OCI-LY7 (cell line): ENCODE measurements at regions not wholly inside any gene's neighbourhood (a gene's known extent, or its start where the extent isn't known, plus 50 kb on each side); places are given as distances from the start of the nearest gene placed in this dataset.

Experiments
- BruUV-seq: library from RNA; stranded (reverse); fragments of 400-500 nt; replicated peaks from 2 replicates; lab custom pipeline; 2021; lab: Mats Ljungman, UMichigan
- CTCF ChIA-PET: fragments of 300-600 bp; sonication (Branson Sonifier 250); formaldehyde crosslinking; loops from one replicate; lab custom pipeline; 2022; ENCODE audit warnings: antibody characterized with exemption; ENCODE audit not compliant: unreplicated experiment; lab: Charles Lee
- POLR2A ChIA-PET: fragments of 300-600 bp; sonication (Branson Sonifier 250); formaldehyde crosslinking; loops from one replicate; lab custom pipeline; 2022; ENCODE audit warnings: antibody characterized with exemption; lab: Charles Lee
- DNase-seq: peaks from one replicate; pipeline ENCODE4 v3.0.0-alpha.2; 2015; ENCODE audit warnings: low spot score
- H2AFZ ChIP-seq: fragments of 200-600 bp; sonication (generic), shearing (Covaris generic); 2 replicates; pipeline ENCODE4 v1.6.1; 2014; ENCODE audit warnings: mild to moderate bottlenecking, antibody characterized with exemption, low read length, moderate library complexity
- H3K27ac ChIP-seq: fragments of 200-600 bp; sonication (generic); 2 replicates; pipeline ENCODE4 v1.5.1; 2014; ENCODE audit warnings: mixed run types, low read depth, mild to moderate bottlenecking, moderate library complexity, low read length, inconsistent platforms; ENCODE audit not compliant: poor library complexity, severe bottlenecking
- H3K36me3 ChIP-seq: fragments of 200-600 bp; sonication (generic); 2 replicates; pipeline ENCODE4 v1.6.1; 2014; ENCODE audit warnings: mild to moderate bottlenecking, antibody characterized with exemption, low read length, moderate library complexity, mixed read lengths; ENCODE audit not compliant: insufficient read depth
- H3K4me1 ChIP-seq: fragments of 200-600 bp; sonication (generic); 2 replicates; pipeline ENCODE4 v1.5.1; 2014; ENCODE audit warnings: mild to moderate bottlenecking, low read length; ENCODE audit not compliant: insufficient read depth, poor library complexity, severe bottlenecking
- H3K4me2 ChIP-seq: fragments of 200-600 bp; sonication (generic); 2 replicates; pipeline ENCODE4 v1.6.1; 2014; ENCODE audit warnings: mild to moderate bottlenecking, low read length
- H3K4me3 ChIP-seq: fragments of 200-600 bp; sonication (generic); 2 replicates; pipeline ENCODE4 v1.5.1; 2014; ENCODE audit warnings: mild to moderate bottlenecking, low read depth, low read length; ENCODE audit not compliant: poor library complexity, severe bottlenecking
- H3K79me2 ChIP-seq: fragments of 200-600 bp; sonication (generic); 2 replicates; pipeline ENCODE4 v1.6.1; 2016; ENCODE audit warnings: low read depth, mild to moderate bottlenecking, low read length, moderate library complexity, mixed read lengths; ENCODE audit not compliant: insufficient read depth
- H3K9me2 ChIP-seq: fragments of 200-600 bp; sonication (generic); 2 replicates; pipeline ENCODE4 v1.6.1; 2016; ENCODE audit warnings: mild to moderate bottlenecking, low read length, mixed read lengths; ENCODE audit not compliant: insufficient read depth
- H3K9me3 ChIP-seq: fragments of 200-600 bp; sonication (generic); 2 replicates; pipeline ENCODE4 v1.6.1; 2014; ENCODE audit warnings: mild to moderate bottlenecking, mixed run types, low read length, mixed read lengths
- H4K20me1 ChIP-seq: fragments of 200-600 bp; sonication (generic); 2 replicates; pipeline ENCODE4 v1.6.1; 2014; ENCODE audit warnings: mild to moderate bottlenecking, antibody characterized with exemption, low read length, moderate library complexity, mixed read lengths; ENCODE audit not compliant: insufficient read depth
- EZH2phosphoT487 ChIP-seq: fragments of 200-600 bp; sonication (generic); IDR thresholded peaks from 2 replicates; pipeline ENCODE4 v1.6.1; 2018; ENCODE audit warnings: low read depth, borderline replicate concordance, mild to moderate bottlenecking, mixed run types, antibody characterized with exemption, low read length, moderate library complexity, mixed read lengths
- intact Hi-C: fragments of 100-400 bp; cut with micrococcal nuclease; formaldehyde crosslinking; loops from one replicate; pipeline ENCODE4 v1.10.0; 2022; ENCODE audit not compliant: unreplicated experiment
- TF ChIP-seq, protein P1 (sequence below): fragments of 200-600 bp; sonication (generic); conservative IDR thresholded peaks from 2 replicates; pipeline ENCODE4 v1.5.1; 2014; ENCODE audit warnings: mild to moderate bottlenecking, antibody characterized with exemption, low read length, moderate library complexity, mixed read lengths

DNA sequence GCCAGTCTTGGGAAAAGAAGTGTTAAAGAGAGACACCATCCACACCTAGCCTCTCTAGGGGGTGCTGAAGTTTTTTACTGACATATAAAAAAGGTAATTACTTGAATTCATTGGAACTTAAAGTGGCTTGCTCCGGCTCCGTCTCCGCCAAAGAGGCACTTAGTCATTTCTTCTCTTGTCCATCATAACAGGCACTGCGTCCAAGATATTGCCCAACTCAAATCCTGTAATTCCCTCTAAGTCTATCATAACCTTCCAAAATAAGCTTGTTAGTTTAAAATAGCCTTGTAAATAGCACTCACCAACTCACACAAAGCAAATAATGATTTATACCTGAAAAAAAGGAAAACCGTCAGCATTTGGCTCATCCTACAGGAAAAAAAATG is 160.5 kb downstream of the ZBTB18 start:
- CTCF ChIA-PET = no interaction called here
- Histone ChIP-seq H3K9me2 (no peaks in the 10 kb centered on the region), H3K4me3 (no peak overlapping the region), H3K36me3 (no peaks in the 10 kb centered on the region), H3K79me2 (no peaks in the 10 kb centered on the region), H3K27ac (no peak overlapping the region), H3K9me3 (no peaks in the 10 kb centered on the region), H4K20me1 (no peaks in the 10 kb centered on the region), H3K4me1 (no peaks in the 10 kb centered on the region), H3K4me2 (no peak overlapping the region), H2AFZ (no peak overlapping the region)
- intact Hi-C loops = no loop called here
- POLR2A ChIA-PET = interaction anchor here (0.5 to 0.9 kb wide), 4 partner anchors 11 to 689 kb away, joined by 3 to 5 read pairs (median 3); no protein-coding TSS in a partner anchor
- no TSS peak for BruUV-seq
- TF ChIP-seq EZH2phosphoT487 = no peak
- TF ChIP-seq, protein P1, sequence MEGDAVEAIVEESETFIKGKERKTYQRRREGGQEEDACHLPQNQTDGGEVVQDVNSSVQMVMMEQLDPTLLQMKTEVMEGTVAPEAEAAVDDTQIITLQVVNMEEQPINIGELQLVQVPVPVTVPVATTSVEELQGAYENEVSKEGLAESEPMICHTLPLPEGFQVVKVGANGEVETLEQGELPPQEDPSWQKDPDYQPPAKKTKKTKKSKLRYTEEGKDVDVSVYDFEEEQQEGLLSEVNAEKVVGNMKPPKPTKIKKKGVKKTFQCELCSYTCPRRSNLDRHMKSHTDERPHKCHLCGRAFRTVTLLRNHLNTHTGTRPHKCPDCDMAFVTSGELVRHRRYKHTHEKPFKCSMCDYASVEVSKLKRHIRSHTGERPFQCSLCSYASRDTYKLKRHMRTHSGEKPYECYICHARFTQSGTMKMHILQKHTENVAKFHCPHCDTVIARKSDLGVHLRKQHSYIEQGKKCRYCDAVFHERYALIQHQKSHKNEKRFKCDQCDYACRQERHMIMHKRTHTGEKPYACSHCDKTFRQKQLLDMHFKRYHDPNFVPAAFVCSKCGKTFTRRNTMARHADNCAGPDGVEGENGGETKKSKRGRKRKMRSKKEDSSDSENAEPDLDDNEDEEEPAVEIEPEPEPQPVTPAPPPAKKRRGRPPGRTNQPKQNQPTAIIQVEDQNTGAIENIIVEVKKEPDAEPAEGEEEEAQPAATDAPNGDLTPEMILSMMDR = no peak
- no peak for DNase-seq

DNA sequence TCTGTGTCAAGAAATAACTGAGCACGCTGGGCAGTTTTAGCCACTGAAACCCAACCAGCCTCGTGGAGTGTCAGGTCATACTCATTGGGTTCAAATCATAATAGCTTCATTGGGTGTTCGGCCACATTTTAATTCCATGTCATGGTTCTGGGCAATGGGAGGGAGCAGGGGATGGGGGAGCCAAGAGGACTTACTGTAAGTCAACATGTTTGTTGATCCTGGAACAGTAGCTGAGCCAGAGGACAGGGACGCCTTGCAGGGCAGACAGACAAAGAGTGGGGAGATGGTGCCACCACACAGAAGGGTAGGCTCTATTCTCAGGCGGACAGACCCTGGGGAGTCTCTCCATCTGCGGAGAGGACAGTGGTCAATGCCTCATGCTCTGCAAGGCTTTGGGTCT is 161.1 kb downstream of the ZBTB18 start:
- Histone ChIP-seq H4K20me1 (no peaks in the 10 kb centered on the region), H3K9me2 (no peaks in the 10 kb centered on the region), H3K79me2 (no peaks in the 10 kb centered on the region), H3K4me1 (no peaks in the 10 kb centered on the region), H3K4me2 (no peak overlapping the region), H3K27ac (no peak overlapping the region), H3K9me3 (no peaks in the 10 kb centered on the region), H2AFZ (no peak overlapping the region), H3K36me3 (no peaks in the 10 kb centered on the region), H3K4me3 (no peak overlapping the region)
- no peak for DNase-seq
- ChIA-PET POLR2A (interaction anchor here (0.6 to 0.9 kb wide), 3 partner anchors 11 to 599 kb away, joined by 3 read pairs; no protein-coding TSS in a partner anchor), CTCF (no interaction called here)
- BruUV-seq = no TSS peak
- intact Hi-C loops = no loop called here
- no peak for TF ChIP-seq EZH2phosphoT487
- TF ChIP-seq, protein P1 = no peak

DNA sequence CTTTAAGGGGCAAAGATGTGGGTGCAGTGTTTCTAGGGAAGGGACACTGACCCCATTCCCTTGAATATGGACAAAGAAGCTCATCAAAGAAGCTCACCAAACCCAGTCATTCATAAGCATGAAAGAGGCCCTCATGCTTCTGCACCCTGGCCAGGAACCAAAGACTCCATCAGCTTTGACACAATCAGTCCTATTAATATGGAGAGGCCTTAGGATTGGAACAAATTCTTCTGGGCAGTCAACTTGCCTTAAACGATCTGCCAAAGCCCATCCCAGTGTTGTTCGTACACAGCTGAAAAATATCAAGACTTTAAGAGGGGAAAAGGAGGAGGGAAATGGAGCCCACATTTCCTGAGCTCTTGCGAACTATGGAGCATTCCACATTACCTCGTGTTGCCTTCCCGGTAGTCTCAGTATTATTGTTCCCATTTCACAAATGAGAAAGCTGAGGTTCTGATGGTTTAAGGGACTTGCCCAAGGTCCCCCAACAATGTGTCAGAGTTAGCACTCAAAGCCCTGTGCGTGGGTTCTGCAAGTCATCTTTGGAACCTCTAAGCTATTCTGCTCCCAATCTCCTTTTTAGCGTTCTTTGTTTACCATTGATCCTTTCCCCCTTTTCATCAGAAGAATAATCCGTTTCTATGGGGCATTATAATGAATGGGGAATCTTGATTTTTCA is 161.9 kb downstream of the ZBTB18 start:
- Histone ChIP-seq H2AFZ (no peak overlapping the region), H3K79me2 (no peaks in the 10 kb centered on the region), H3K27ac (no peak overlapping the region), H3K4me3 (no peak overlapping the region), H3K9me2 (no peaks in the 10 kb centered on the region), H4K20me1 (no peaks in the 10 kb centered on the region), H3K4me2 (no peak overlapping the region), H3K9me3 (no peaks in the 10 kb centered on the region), H3K36me3 (no peaks in the 10 kb centered on the region), H3K4me1 (no peaks in the 10 kb centered on the region)
- DNase-seq = no peak
- BruUV-seq = no TSS peak
- CTCF ChIA-PET = interaction anchor here (0.5 kb wide), 1 partner anchor 857 kb away, joined by 3 read pairs; no protein-coding TSS in a partner anchor
- TF ChIP-seq EZH2phosphoT487 = no peak
- TF ChIP-seq, protein P1 = no peak
- intact Hi-C loops = no loop called here
- POLR2A ChIA-PET = interaction anchor here (0.6 kb wide), 2 partner anchors 232 to 600 kb away, joined by 3 read pairs; no protein-coding TSS in a partner anchor
